ENCODE measurements at regions not wholly inside any gene's neighbourhood (a gene's known extent, or its start where the extent isn't known, plus 50 kb on each side); places are given as distances from the start of the nearest gene placed in this dataset.

- no peak for DNase-seq (ENCODE audit: low read depth)
These were observed 200.3 kb upstream of the FOXD3 start for GRCh38 chr1:63122079-63122478.

- DNase-seq (ENCODE audit: low read depth), result peak; percentile 83
These were observed 197.6 kb upstream of the FOXD3 start for GRCh38 chr1:63124666-63125191.

- no peak for DNase-seq (ENCODE audit: low read depth)
These were observed 196.3 kb upstream of the FOXD3 start for GRCh38 chr1:63126104-63126503.

- peak; percentile 13 for DNase-seq (ENCODE audit: low read depth)
These were observed 195.0 kb upstream of the FOXD3 start for GRCh38 chr1:63127376-63127775.

GRCh38 chr1:63128556-63128955 lies 193.8 kb upstream of the FOXD3 start:
- DNase-seq (ENCODE audit: low read depth), result no peak

- DNase-seq (ENCODE audit: low read depth), result no peak
These were observed 193.2 kb upstream of the FOXD3 start for GRCh38 chr1:63129184-63129583.

GRCh38 chr1:63129855-63130254 lies 192.5 kb upstream of the FOXD3 start:
- no peak for DNase-seq (ENCODE audit: low read depth)

GRCh38 chr1:63134501-63135173 lies 187.7 kb upstream of the FOXD3 start:
- DNase-seq (ENCODE audit: low read depth), result no peak

- DNase-seq (ENCODE audit: low read depth), result no peak
These were observed 187.2 kb upstream of the FOXD3 start for GRCh38 chr1:63135174-63135512.

GRCh38 chr1:63135801-63136200 lies 186.6 kb upstream of the FOXD3 start:
- no peak for DNase-seq (ENCODE audit: low read depth)

GRCh38 chr1:63142001-63142400 lies 180.4 kb upstream of the FOXD3 start:
- DNase-seq (ENCODE audit: low read depth), result no peak

GRCh38 chr1:63143482-63143881 lies 178.9 kb upstream of the FOXD3 start:
- DNase-seq (ENCODE audit: low read depth), result no peak

GRCh38 chr1:63147783-63148182 lies 174.6 kb upstream of the FOXD3 start:
- DNase-seq (ENCODE audit: low read depth), result no peak

GRCh38 chr1:63148825-63149645 lies 173.3 kb upstream of the FOXD3 start:
- DNase-seq (ENCODE audit: low read depth), result peak; percentile 62

GRCh38 chr1:63152572-63152971 lies 169.8 kb upstream of the FOXD3 start:
- no peak for DNase-seq (ENCODE audit: low read depth)

GRCh38 chr1:63155437-63155836 lies 166.9 kb upstream of the FOXD3 start:
- DNase-seq (ENCODE audit: low read depth), result peak; percentile 23

- no peak for DNase-seq (ENCODE audit: low read depth)
These were observed 165.3 kb upstream of the FOXD3 start for GRCh38 chr1:63157085-63157484.

- no peak for DNase-seq (ENCODE audit: low read depth)
These were observed 153.3 kb upstream of the FOXD3 start for GRCh38 chr1:63169057-63169456.

GRCh38 chr1:63173161-63173560 lies 149.2 kb upstream of the FOXD3 start:
- DNase-seq (ENCODE audit: low read depth), result no peak

- DNase-seq (ENCODE audit: low read depth), result peak; percentile 5
These were observed 132.7 kb upstream of the FOXD3 start for GRCh38 chr1:63189677-63190076.

- DNase-seq (ENCODE audit: low read depth), result no peak
These were observed 132.2 kb upstream of the FOXD3 start for GRCh38 chr1:63190171-63190570.

GRCh38 chr1:63198871-63199394 lies 123.4 kb upstream of the FOXD3 start:
- DNase-seq (ENCODE audit: low read depth), result no peak

- DNase-seq (ENCODE audit: low read depth), result no peak
These were observed 122.5 kb upstream of the FOXD3 start for GRCh38 chr1:63199706-63200335.

All from ELR (cell line).